Panc1 (cell line): ENCODE measurements at regions not wholly inside any gene's neighbourhood (a gene's known extent, or its start where the extent isn't known, plus 50 kb on each side); places are given as distances from the start of the nearest gene placed in this dataset.

Source experiments
- ATAC-seq: fragments of 200-7000 bp; cut with Tn5 transposase; 2 replicates; pipeline ENCODE4 v1.9.1; 2020; ENCODE audit warnings: mild to moderate bottlenecking, moderate library complexity
- BruUV-seq: library from RNA; stranded (reverse); fragments of 400-500 nt; replicated peaks from 2 replicates; lab custom pipeline; 2021; lab: Mats Ljungman, UMichigan
- CTCF ChIA-PET: fragments of 300-600 bp; sonication (Branson Sonifier 250); formaldehyde crosslinking; loops from one replicate; lab custom pipeline; 2022; ENCODE audit warnings: antibody characterized with exemption; lab: Charles Lee
- POLR2A ChIA-PET: fragments of 300-600 bp; sonication (Branson Sonifier 250); formaldehyde crosslinking; loops from one replicate; lab custom pipeline; 2022; ENCODE audit warnings: antibody characterized with exemption; lab: Charles Lee
- DNase-seq: peaks from one replicate; pipeline ENCODE4 v3.0.0-alpha.2; 2010; ENCODE audit warnings: low read depth, low spot score
- H3K27ac ChIP-seq: 2 replicates; pipeline ENCODE4 v1.5.1; 2011; ENCODE audit warnings: mild to moderate bottlenecking, low read length, inconsistent platforms
- H3K27me3 ChIP-seq: fragments of 200-500 bp; sonication (Bioruptor generic); 2 replicates; pipeline ENCODE4 v1.6.0; 2014; ENCODE audit warnings: low read length, inconsistent platforms; ENCODE audit not compliant: control insufficient read depth, insufficient read depth
- H3K36me3 ChIP-seq: fragments of 200-500 bp; sonication (Bioruptor generic); 2 replicates; pipeline ENCODE4 v1.5.1; 2014; ENCODE audit warnings: inconsistent platforms, mild to moderate bottlenecking, low read length, moderate library complexity; ENCODE audit not compliant: control insufficient read depth, insufficient read depth
- H3K4me1 ChIP-seq: 2 replicates; pipeline ENCODE4 v1.5.1; 2011; ENCODE audit warnings: inconsistent platforms, mild to moderate bottlenecking, low read length, moderate library complexity; ENCODE audit not compliant: control insufficient read depth, insufficient read depth
- H3K4me3 ChIP-seq, 2 experiments: 2 replicates each; pipeline ENCODE4 v1.5.1; 2011 to 2012; ENCODE audit warnings: low read depth in 2 of 2, low read length in 2 of 2, mild to moderate bottlenecking in 2 of 2, inconsistent platforms in 1 of 2, moderate library complexity in 1 of 2
- H3K9me3 ChIP-seq: fragments of 200-500 bp; sonication (Bioruptor generic); 2 replicates; pipeline ENCODE4 v1.5.1; 2014; ENCODE audit warnings: low read depth, mild to moderate bottlenecking, inconsistent platforms, low read length, moderate library complexity; ENCODE audit not compliant: control insufficient read depth, insufficient read depth
- CTCF ChIP-seq: fragments of 450-650 bp; IDR thresholded peaks from 2 replicates; pipeline ENCODE4 v1.5.1; 2017; ENCODE audit warnings: mild to moderate bottlenecking
- POLR2AphosphoS5 ChIP-seq: IDR thresholded peaks from 2 replicates; pipeline ENCODE4 v1.6.1; 2012; ENCODE audit warnings: mild to moderate bottlenecking, low read depth, low read length, moderate library complexity
- REST ChIP-seq, 2 experiments: IDR thresholded peaks; 2 replicates each; pipeline ENCODE4 v1.6.1; 2011 to 2012; ENCODE audit warnings: low read depth in 2 of 2, control low read depth in 1 of 2, low read length in 1 of 2, mild to moderate bottlenecking in 1 of 2, moderate library complexity in 1 of 2; ENCODE audit not compliant: insufficient read depth in 1 of 2
- SIN3A ChIP-seq: IDR thresholded peaks from 2 replicates; pipeline ENCODE4 v1.6.1; 2012; ENCODE audit warnings: low read depth, mild to moderate bottlenecking, low read length, moderate library complexity, borderline replicate concordance; ENCODE audit not compliant: insufficient read depth
- TCF7L2 ChIP-seq: IDR thresholded peaks from 2 replicates; pipeline ENCODE4 v1.6.1; 2011; ENCODE audit warnings: mild to moderate bottlenecking, low read depth, low read length, inconsistent platforms
- in situ Hi-C: cut with HindIII; loops from 2 replicates; pipeline ENCODE4 v1.10.0; 2016; ENCODE audit warnings: low sequenced_read_pairs, low pct_unique_long_range_greater_than_20kb
- intact Hi-C: fragments of 100-400 bp; cut with micrococcal nuclease; formaldehyde crosslinking; loops from one replicate; pipeline ENCODE4 v1.10.0; 2022; ENCODE audit not compliant: unreplicated experiment

GRCh38 chr3:31095255-31095654, 200.8 kb upstream of the GADL1 start:
- no TSS peak for BruUV-seq
- TF ChIP-seq POLR2AphosphoS5: no peak
- no peak for TF ChIP-seq TCF7L2
- TF ChIP-seq REST (IDR thresholded peaks at IDR 0.05; ENCODE audit: insufficient read depth in 1 of 2, low read depth in 2 of 2, low read length in 1 of 2): no peak
- TF ChIP-seq CTCF: no peak
- no peak for TF ChIP-seq SIN3A
- no peak overlapping the region for H3K4me3 ChIP-seq
- H3K27ac ChIP-seq: no peak overlapping the region
- DNase-seq: no peak
- in situ Hi-C loops: no loop called here
- ChIA-PET POLR2A (no interaction called here), CTCF (no interaction called here)
- no peaks in the 10 kb centered on the region for H3K36me3 ChIP-seq
- intact Hi-C loops: no loop called here
- H3K27me3 ChIP-seq: no peaks in the 10 kb centered on the region
- no peaks in the 10 kb centered on the region for H3K9me3 ChIP-seq
- no peak for ATAC-seq
- no peaks in the 10 kb centered on the region for H3K4me1 ChIP-seq

DNA sequence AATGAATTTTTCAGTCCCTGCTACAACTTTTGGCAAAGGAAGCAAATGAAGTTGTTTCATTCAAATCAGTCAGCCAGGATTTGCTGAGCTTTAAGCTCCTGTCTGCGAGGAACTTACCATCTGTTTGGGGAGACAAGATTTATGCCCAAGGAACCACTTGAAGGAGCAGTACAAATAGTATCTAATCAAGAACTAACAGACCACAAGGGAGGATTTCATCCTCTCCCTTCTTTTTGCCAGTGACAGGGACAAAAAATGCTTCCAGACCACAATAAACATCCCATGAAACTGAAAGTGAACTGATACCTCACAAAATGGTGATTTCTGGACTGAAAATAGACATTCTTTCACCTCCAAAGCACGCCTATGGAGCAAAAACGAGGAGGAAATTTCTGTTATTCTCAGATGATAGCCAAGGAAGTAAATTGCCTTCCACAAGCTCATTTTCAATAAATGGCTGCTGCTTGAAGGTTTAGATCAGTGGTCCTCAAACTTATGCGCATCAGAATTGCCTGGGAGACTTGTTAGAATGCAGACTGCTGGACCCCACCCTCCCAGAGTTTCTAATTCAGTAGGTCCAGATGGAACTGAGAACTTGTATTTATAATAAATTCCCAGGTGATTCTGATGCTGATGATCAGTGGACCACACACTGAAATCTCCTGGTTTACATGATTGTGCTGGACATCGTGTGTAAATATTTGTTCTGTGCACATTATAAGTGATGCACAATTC, 202.4 kb upstream of the GADL1 start:
- Histone ChIP-seq H3K4me3 (no peak overlapping the region), H3K4me1 (no peaks in the 10 kb centered on the region), H3K9me3 (no peaks in the 10 kb centered on the region), H3K27me3 (no peaks in the 10 kb centered on the region), H3K36me3 (no peaks in the 10 kb centered on the region), H3K27ac (no peak overlapping the region)
- DNase-seq (no peak), ATAC-seq (no peak)
- BruUV-seq: no TSS peak
- CTCF ChIA-PET: no interaction called here
- no peak for TF ChIP-seq REST (IDR thresholded peaks at IDR 0.05; ENCODE audit: insufficient read depth in 1 of 2, low read depth in 2 of 2, low read length in 1 of 2)
- no peak for TF ChIP-seq TCF7L2
- TF ChIP-seq SIN3A: no peak
- no peak for TF ChIP-seq POLR2AphosphoS5
- TF ChIP-seq CTCF: no peak
- in situ Hi-C loops: no loop called here
- POLR2A ChIA-PET: no interaction called here
- intact Hi-C loops: no loop called here
